Hepatocyte (in vitro differentiated cells): ENCODE measurements at regions not wholly inside any gene's neighbourhood (a gene's known extent, or its start where the extent isn't known, plus 50 kb on each side); places are given as distances from the start of the nearest gene placed in this dataset.

ENCODE experiments used
- EZH2phosphoT487 ChIP-seq: fragments of 200-600 bp; sonication (generic); IDR thresholded peaks from one replicate; pipeline ENCODE4 v1.6.1; 2018; ENCODE audit warnings: antibody characterized with exemption, mild to moderate bottlenecking, low read depth, moderate library complexity; ENCODE audit not compliant: unreplicated experiment, severe bottlenecking
- TF ChIP-seq, protein P1 (sequence below): fragments of 200-600 bp; sonication (generic); IDR thresholded peaks from 2 replicates; pipeline ENCODE4 v1.5.1; 2016; ENCODE audit warnings: antibody characterized with exemption, mild to moderate bottlenecking; ENCODE audit not compliant: poor library complexity

DNA sequence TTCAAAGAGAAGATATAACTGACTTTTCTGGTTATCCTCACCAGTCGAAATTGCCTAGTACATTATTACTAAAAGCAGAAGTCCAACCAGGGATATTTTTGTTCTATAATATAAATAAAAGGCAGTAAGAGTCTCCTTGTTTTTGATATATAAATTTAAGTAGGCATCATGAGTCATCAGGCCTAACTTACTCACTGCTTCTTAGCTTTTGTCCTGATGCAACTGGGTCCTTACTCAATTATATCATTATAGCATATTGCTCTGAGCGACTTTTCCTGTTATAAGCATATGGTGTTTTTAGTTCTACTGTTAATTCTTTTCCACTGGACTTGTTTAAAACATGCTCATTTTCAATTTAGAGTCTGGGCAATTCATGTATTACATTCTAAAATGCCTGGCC, 910.1 kb downstream of the MCTP2 start:
- TF ChIP-seq, protein P1, sequence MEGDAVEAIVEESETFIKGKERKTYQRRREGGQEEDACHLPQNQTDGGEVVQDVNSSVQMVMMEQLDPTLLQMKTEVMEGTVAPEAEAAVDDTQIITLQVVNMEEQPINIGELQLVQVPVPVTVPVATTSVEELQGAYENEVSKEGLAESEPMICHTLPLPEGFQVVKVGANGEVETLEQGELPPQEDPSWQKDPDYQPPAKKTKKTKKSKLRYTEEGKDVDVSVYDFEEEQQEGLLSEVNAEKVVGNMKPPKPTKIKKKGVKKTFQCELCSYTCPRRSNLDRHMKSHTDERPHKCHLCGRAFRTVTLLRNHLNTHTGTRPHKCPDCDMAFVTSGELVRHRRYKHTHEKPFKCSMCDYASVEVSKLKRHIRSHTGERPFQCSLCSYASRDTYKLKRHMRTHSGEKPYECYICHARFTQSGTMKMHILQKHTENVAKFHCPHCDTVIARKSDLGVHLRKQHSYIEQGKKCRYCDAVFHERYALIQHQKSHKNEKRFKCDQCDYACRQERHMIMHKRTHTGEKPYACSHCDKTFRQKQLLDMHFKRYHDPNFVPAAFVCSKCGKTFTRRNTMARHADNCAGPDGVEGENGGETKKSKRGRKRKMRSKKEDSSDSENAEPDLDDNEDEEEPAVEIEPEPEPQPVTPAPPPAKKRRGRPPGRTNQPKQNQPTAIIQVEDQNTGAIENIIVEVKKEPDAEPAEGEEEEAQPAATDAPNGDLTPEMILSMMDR, result no peak
- TF ChIP-seq EZH2phosphoT487, result no peak
